Right forelimb (tissue), 1 donor: ENCODE measurements at regions not wholly inside any gene's neighbourhood (a gene's known extent, or its start where the extent isn't known, plus 50 kb on each side); places are given as distances from the start of the nearest gene placed in this dataset.

Source experiments
- DNase-seq: peaks from one replicate; pipeline ENCODE4 v3.0.0-alpha.2; 2018

DNA sequence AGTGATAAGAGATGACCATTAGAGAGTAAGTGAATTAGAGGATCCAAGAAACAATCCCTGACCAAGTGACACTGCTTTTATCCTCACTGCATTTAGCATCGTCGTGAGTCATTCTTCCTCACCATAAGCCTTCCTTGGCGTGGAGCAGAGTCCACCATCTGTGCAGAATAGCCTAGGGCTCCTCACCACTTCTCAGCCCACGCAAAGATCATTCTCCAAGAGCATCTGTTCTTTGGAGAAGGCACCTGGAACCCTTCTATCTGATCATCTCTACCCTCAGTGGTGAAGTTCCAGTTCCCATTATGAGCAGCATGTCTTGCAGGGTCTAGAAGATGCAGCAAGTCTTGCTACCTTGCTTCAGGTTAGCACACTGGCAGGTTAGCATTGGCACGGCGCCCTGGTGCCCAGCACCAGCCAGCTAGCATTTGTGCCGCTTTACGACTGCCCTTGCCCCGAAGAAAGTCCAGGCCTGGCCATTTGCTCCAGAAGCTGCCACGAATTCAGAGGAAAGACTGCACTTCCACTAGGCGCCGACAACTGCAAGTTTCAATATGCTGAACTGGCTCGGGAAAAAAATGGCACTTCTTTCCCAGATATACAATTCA is 225.8 kb downstream of the TTC32 start:
- DNase-seq: no peak

GRCh38 chr2:19675003-19675629 is 226.7 kb downstream of the TTC32 start:
- DNase-seq: no peak

GRCh38 chr2:19674051-19675002 is 227.5 kb downstream of the TTC32 start:
- no peak for DNase-seq

GRCh38 chr2:19673213-19673791 is 228.5 kb downstream of the TTC32 start:
- DNase-seq: no peak

- no peak for DNase-seq
Measured at GRCh38 chr2:19671916-19672315, 229.9 kb downstream of the TTC32 start.

DNA sequence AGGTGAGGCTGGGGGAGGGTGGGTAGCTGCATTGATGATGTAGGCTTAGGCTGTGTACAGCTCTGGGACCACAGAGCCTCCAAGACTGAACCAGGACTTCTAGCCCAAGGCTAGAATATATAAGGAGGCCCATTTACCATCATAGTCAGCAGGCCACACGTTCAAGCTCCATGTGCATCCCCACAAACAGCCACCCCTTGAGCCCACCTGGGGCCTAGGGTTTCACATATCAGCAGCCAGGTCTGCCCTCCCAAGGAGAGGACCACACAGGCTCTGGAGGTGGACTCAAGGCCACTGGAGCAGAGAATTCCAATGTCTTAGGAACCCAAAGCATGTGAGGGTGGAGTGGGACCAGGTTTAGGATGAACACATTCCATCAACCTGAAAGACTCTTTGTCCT is 230.5 kb downstream of the TTC32 start:
- no peak for DNase-seq

DNA sequence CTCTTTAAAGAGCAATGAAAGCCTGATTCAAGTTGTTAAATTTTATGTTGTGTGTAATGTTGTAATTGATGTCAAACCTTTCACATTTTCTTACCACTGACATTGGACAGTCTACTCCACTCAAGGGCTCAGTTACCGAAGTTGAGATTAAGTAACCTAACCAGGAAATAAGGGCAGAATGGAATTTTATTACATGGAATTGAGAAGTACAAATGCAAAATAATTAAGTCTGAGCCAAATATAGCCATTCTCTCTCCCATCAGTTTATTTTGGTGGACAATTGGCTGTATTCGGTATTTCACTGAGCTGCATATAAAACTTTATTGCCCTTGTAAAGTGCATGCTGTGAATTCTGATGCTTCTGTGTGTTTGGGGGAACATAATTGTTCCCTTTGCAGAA is 231.5 kb downstream of the TTC32 start:
- DNase-seq: no peak

DNA sequence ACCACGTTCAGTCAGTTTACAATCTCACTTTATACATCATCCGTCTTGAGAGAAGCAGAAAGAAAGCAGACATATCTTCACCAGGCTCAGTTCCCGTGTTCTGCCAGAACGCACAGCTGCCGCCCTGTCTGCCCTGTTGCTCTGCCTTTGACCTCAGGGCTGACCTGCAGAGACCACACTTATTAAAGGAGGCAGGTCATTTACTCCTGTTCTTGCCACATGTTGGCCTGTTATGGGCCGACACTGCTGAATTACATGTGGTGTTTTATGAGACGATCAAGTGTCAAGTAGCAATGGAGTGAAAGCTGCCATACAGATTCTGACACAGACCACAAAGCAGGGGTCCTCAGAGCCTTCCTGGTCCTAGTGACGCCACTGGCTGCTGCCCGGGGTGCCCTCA is 232.2 kb downstream of the TTC32 start:
- DNase-seq: no peak

- no peak for DNase-seq
Measured at GRCh38 chr2:19669126-19669525, 232.7 kb downstream of the TTC32 start.

DNA sequence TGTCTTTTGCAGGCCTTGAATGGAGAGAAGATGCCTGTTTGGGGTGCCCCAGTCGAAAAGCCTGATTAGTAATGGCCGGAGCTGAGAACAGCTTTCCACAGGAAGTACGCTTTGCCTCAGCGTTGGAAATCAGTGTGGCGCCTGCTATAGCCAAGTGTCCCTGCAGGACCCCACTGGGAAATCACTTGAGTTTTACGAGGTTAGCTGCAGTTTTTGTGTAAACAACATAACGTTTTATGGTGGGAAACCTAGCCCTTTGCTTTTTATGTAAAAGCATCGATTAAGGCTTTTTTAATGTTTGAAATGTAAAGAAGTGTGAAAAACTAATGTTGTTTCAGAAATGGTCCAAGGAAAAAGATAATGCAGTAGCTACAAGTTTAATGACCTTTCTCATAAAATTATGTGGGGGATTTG is 234.2 kb downstream of the TTC32 start:
- no peak for DNase-seq

GRCh38 chr2:19667085-19667484 is 234.7 kb downstream of the TTC32 start:
- no peak for DNase-seq

- no peak for DNase-seq
Measured at GRCh38 chr2:19664646-19665045, 237.1 kb downstream of the TTC32 start.

DNA sequence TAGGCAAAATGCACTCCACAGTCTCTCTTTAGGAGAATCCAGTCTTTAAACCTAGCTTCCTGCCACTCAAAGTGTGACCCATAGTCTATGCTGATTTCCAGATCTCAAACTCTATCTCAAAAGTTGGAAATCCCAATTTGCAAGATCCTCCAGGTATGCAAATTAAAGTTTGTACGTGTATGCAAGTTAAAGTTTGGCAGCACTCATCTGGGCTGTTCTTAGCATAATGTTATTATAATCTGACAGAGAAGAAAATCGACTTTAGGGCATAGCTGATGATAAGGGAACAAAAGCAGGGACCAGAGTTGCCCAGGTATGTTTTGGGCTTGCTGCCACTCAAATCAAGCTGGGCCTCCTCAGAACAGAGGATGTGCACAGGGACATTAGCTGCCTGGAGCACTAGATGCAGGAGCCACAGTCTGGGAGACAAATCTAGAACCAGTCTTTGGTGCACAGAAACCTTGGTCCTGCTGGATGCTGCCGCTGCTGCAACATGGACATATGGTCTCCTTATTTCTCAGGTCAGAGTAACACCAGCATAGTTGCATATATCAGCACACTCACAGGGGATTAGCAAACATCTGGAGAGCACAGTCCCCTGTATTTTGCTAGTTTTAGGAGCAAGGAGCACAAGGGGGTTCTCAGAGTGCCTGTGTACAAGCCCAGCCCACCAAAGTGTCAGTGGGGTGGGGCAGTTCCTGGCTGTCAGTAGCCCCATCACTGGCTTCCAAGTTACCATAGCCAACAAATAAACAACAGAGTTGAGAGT is 242.6 kb downstream of the TTC32 start:
- no peak for DNase-seq

- DNase-seq: no peak
Measured at GRCh38 chr2:19656011-19656410, 245.8 kb downstream of the TTC32 start.

- no peak for DNase-seq
Measured at GRCh38 chr2:19654310-19655090, 247.3 kb downstream of the TTC32 start.

DNA sequence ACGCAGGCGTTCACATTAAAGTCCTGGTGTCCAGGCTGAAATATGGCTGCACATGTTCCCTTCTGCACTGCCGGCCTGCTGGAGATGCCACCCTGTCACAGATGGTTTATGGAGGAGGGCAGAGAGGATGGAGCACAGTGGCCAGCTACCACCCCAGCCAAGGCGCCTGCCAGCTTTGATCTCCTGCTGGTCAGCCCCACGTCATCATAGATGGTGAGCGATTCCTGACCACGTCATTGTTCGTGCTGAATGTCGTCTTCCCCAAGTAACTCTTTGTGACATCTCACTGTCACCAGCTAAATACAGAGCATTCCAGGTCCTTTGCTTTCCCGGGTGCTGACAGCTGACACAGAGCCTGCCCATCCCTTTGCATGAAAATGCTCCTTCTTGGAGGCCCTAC is 248.3 kb downstream of the TTC32 start:
- DNase-seq: no peak

GRCh38 chr2:19652811-19653210 is 249.0 kb downstream of the TTC32 start:
- no peak for DNase-seq

- no peak for DNase-seq
Measured at GRCh38 chr2:19651466-19651865, 250.3 kb downstream of the TTC32 start.

GRCh38 chr2:19649785-19650380 is 251.9 kb downstream of the TTC32 start:
- DNase-seq: no peak

GRCh38 chr2:19649142-19649541 is 252.6 kb downstream of the TTC32 start:
- DNase-seq: no peak

DNA sequence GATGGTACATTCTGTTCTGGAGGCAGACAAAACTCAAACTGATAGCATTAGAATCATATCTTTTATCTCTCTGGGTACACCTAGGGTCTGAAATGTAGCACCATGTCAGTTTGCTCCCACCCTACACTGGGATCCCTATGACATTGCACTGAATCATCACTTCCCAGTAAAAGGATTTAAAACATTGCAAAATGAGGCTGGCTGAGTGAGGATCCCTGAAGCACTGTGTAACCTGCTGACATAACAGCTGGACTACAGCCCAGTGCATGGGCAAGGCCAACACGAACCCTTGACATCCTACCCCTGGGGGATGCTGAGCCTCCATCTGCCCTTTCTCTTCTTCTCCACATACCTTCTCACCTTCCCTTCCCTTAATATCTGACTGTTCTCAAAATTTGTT is 253.2 kb downstream of the TTC32 start:
- DNase-seq: no peak
